MM.1S (cell line): ENCODE measurements at regions not wholly inside any gene's neighbourhood (a gene's known extent, or its start where the extent isn't known, plus 50 kb on each side); places are given as distances from the start of the nearest gene placed in this dataset.

ENCODE experiments used
- DNase-seq: peaks from one replicate; pipeline ENCODE4 v3.0.0-alpha.2; 2015
- H2AFZ ChIP-seq: fragments of 300-600 bp; sonication (generic); 2 replicates; pipeline ENCODE4 v1.6.0; 2016; ENCODE audit warnings: antibody characterized with exemption, low read length
- H3F3A ChIP-seq: fragments of 300-600 bp; sonication (generic); 2 replicates; pipeline ENCODE4 v1.6.1; 2016; ENCODE audit warnings: mild to moderate bottlenecking, antibody characterized with exemption, low read length, moderate library complexity, mixed read lengths; ENCODE audit not compliant: insufficient read depth
- H3K27ac ChIP-seq: fragments of 300-600 bp; sonication (generic); 2 replicates; pipeline ENCODE4 v1.5.1; 2016; ENCODE audit warnings: mild to moderate bottlenecking, low read length
- H3K27me3 ChIP-seq: fragments of 300-600 bp; sonication (generic); replicated peaks from 2 replicates; pipeline ENCODE4 v1.6.0; 2016; ENCODE audit warnings: low read length; ENCODE audit not compliant: insufficient read depth
- H3K36me3 ChIP-seq: fragments of 300-600 bp; sonication (generic); replicated peaks from 2 replicates; pipeline ENCODE4 v1.6.1; 2016; ENCODE audit warnings: mild to moderate bottlenecking, low read length, mixed read lengths; ENCODE audit not compliant: insufficient read depth
- H3K4me1 ChIP-seq: fragments of 300-600 bp; sonication (generic); 2 replicates; pipeline ENCODE4 v1.6.1; 2016; ENCODE audit warnings: low read length, mixed read lengths
- H3K4me2 ChIP-seq: fragments of 300-600 bp; sonication (generic); 2 replicates; pipeline ENCODE4 v1.6.0; 2016; ENCODE audit warnings: low read depth, low read length
- H3K4me3 ChIP-seq: fragments of 300-600 bp; sonication (generic); 2 replicates; pipeline ENCODE4 v1.5.1; 2016; ENCODE audit warnings: low read length, mixed read lengths
- H3K79me2 ChIP-seq: fragments of 300-600 bp; sonication (generic); 2 replicates; pipeline ENCODE4 v1.6.1; 2016; ENCODE audit warnings: mixed run types, low read length, mixed read lengths
- H3K9ac ChIP-seq: fragments of 300-600 bp; sonication (generic); 2 replicates; pipeline ENCODE4 v1.6.1; 2016; ENCODE audit warnings: low read length, mixed read lengths
- H3K9me2 ChIP-seq: fragments of 300-600 bp; sonication (generic); replicated peaks from 2 replicates; pipeline ENCODE4 v1.6.1; 2016; ENCODE audit warnings: mild to moderate bottlenecking, low read length, mixed read lengths; ENCODE audit not compliant: insufficient read depth
- H3K9me3 ChIP-seq: fragments of 300-600 bp; sonication (generic); replicated peaks from 2 replicates; pipeline ENCODE4 v1.6.1; 2016; ENCODE audit warnings: mild to moderate bottlenecking, low read length, mixed read lengths; ENCODE audit not compliant: insufficient read depth
- H4K20me1 ChIP-seq: fragments of 300-600 bp; sonication (generic); 2 replicates; pipeline ENCODE4 v1.6.1; 2016; ENCODE audit warnings: mild to moderate bottlenecking, low read length, moderate library complexity, mixed read lengths; ENCODE audit not compliant: insufficient read depth
- EZH2 ChIP-seq: fragments of 300-600 bp; sonication (generic); optimal IDR thresholded peaks from 2 replicates; pipeline ENCODE3; 2017; ENCODE audit warnings: low read depth, mild to moderate bottlenecking, antibody characterized with exemption, low read length, mixed read lengths
- EZH2phosphoT487 ChIP-seq: fragments of 300-600 bp; sonication (generic); IDR thresholded peaks from 2 replicates; pipeline ENCODE4 v1.6.1; 2018; ENCODE audit warnings: antibody characterized with exemption, low read length
- TF ChIP-seq, protein P1 (sequence below): fragments of 300-600 bp; sonication (generic); IDR thresholded peaks from 2 replicates; pipeline ENCODE4 v1.5.1; 2016; ENCODE audit warnings: antibody characterized with exemption, low read length, mixed read lengths

DNA sequence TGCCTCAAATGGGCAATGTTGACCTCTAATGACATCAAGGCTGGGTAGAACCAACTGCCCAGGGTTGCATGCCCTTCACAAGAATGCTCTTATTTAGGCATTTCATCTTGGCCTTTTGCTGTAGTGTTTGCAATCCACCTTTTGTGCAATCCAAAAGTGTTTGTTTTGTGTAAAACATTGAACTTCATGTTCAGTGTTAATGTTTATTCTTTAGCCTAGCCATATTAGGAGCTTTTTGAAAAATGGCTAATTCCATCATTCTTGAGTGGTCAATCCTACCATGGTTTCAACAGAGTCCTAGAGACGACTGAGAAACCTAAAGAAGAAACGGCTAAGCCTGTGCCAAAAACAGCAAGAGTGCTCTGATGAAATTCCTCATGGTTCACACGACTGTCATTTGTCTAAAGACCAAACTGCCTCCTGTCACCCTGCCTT, 279.6 kb upstream of the PRDM1 start:
- Histone ChIP-seq H3K4me1 (peaks cover 21% of the 10 kb centered on the region), H3K4me2 (no peak overlapping the region), H3K27me3 (no peaks in the 10 kb centered on the region), H4K20me1 (no peaks in the 10 kb centered on the region), H3K9me3 (no peaks in the 10 kb centered on the region), H3K9ac (no peak overlapping the region), H3K79me2 (no peaks in the 10 kb centered on the region), H3K9me2 (no peaks in the 10 kb centered on the region), H3K4me3 (no peak overlapping the region), H2AFZ (no peak overlapping the region), H3F3A (0 out of 2 replicates have a peak, but pooled peaks cover 10% of the 10 kb centered on the region), H3K27ac (no peak overlapping the region), H3K36me3 (no peaks in the 10 kb centered on the region)
- DNase-seq, result no peak
- TF ChIP-seq EZH2phosphoT487 (no peak), EZH2 (no peak)
- TF ChIP-seq, protein P1, sequence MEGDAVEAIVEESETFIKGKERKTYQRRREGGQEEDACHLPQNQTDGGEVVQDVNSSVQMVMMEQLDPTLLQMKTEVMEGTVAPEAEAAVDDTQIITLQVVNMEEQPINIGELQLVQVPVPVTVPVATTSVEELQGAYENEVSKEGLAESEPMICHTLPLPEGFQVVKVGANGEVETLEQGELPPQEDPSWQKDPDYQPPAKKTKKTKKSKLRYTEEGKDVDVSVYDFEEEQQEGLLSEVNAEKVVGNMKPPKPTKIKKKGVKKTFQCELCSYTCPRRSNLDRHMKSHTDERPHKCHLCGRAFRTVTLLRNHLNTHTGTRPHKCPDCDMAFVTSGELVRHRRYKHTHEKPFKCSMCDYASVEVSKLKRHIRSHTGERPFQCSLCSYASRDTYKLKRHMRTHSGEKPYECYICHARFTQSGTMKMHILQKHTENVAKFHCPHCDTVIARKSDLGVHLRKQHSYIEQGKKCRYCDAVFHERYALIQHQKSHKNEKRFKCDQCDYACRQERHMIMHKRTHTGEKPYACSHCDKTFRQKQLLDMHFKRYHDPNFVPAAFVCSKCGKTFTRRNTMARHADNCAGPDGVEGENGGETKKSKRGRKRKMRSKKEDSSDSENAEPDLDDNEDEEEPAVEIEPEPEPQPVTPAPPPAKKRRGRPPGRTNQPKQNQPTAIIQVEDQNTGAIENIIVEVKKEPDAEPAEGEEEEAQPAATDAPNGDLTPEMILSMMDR, result no peak

DNA sequence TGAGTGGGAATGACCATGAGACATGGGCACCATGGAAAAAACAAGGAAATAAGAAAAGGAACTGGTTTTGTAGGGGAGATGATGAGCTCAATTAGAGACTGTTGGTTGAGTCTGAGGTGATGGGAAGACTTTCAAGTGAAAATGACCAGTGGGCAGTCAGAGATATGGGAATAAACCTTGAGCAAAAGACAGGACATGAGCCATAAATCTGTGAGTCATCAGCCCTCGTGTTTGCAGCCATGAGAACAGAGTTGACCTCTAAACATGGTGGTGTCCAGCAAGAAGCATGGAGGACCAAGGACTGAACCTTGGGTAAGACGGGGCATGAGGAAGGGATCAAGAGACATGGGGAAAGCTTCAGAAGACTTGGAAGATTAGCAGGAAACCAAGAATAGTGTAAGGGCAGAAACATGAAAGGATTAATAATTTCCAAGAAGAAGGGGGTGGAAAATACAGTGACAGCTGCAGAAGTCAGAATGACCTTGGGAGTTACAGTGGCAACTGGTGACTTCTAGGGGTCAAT, 280.6 kb upstream of the PRDM1 start:
- Histone ChIP-seq H3K9ac (no peak overlapping the region), H2AFZ (no peak overlapping the region)
- no peak for DNase-seq

DNA sequence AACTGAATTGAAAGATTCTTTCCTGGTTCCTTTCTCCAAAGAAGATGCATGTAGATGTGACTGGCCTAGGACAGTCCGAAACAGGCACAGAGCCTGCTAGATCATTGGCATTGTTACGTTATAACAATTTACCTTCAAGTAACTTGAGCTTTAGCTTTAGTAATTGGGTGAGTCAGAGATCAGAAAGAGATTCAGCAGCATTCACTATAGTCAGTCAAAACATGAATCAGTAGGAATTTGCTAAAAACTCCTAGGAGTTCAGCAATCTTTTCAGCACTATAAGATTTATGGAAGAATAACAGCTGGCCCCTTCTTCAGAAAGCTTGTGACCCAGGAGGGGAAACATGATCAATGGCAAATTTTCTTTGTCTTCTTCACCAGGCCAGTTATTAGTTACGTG, 281.7 kb upstream of the PRDM1 start:
- H3K4me3 ChIP-seq, result no peak overlapping the region
- H3K9me2 ChIP-seq, result no peaks in the 10 kb centered on the region
- H3K27me3 ChIP-seq, result no peaks in the 10 kb centered on the region
- no peak for DNase-seq
- H3K4me2 ChIP-seq, result no peak overlapping the region
- no peak overlapping the region for H2AFZ ChIP-seq
- H3K9me3 ChIP-seq, result no peaks in the 10 kb centered on the region
- H3F3A ChIP-seq, result no peaks in the 10 kb centered on the region
- peaks cover 4% of the 10 kb centered on the region for H3K4me1 ChIP-seq
- no peaks in the 10 kb centered on the region for H4K20me1 ChIP-seq
- H3K9ac ChIP-seq, result no peak overlapping the region
- no peaks in the 10 kb centered on the region for H3K36me3 ChIP-seq
- H3K27ac ChIP-seq, result no peak overlapping the region
- H3K79me2 ChIP-seq, result no peaks in the 10 kb centered on the region
- TF ChIP-seq, protein P1, result no peak
- TF ChIP-seq EZH2, result no peak

More for the DNA sequence above, 280.6 kb upstream of the PRDM1 start:
- H3K27me3 ChIP-seq, result no peaks in the 10 kb centered on the region
- 0 out of 2 replicates have a peak, but pooled peaks cover 8% of the 10 kb centered on the region for H3F3A ChIP-seq
- peaks cover 15% of the 10 kb centered on the region for H3K4me1 ChIP-seq
- H3K9me2 ChIP-seq, result no peaks in the 10 kb centered on the region
- H3K36me3 ChIP-seq, result no peaks in the 10 kb centered on the region
- H3K4me2 ChIP-seq, result no peak overlapping the region
- no peaks in the 10 kb centered on the region for H3K79me2 ChIP-seq
- no peaks in the 10 kb centered on the region for H4K20me1 ChIP-seq
- no peak overlapping the region for H3K4me3 ChIP-seq
- no peaks in the 10 kb centered on the region for H3K9me3 ChIP-seq
- no peak overlapping the region for H3K27ac ChIP-seq
- TF ChIP-seq EZH2phosphoT487, result no peak

DNA sequence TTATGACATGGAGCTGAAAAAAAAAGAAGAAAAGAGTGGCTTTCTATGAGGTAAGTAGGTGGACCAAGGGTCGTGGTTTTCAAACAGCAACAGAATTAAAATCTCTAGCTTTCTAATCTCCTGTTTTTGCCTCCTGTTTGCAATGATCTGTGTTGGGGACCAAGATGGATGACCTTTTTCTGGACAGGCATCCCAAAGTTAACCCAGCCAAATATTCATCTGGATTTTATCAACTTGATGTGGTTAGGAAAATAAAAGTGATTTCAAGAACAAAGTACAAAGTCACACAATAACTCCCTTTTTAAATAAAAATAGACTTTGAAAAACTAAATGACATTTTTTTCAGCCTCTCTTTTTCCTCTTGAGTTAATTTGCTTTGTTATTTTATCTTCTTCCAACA, 282.1 kb upstream of the PRDM1 start:
- no peak overlapping the region for H3K9ac ChIP-seq
- H3K4me1 ChIP-seq, result no peaks in the 10 kb centered on the region
- DNase-seq, result no peak
- no peaks in the 10 kb centered on the region for H3K79me2 ChIP-seq
- H3K4me2 ChIP-seq, result no peak overlapping the region
- TF ChIP-seq EZH2, result no peak
- TF ChIP-seq EZH2phosphoT487, result no peak
- TF ChIP-seq, protein P1, result no peak
- no peaks in the 10 kb centered on the region for H3K9me3 ChIP-seq
- no peak overlapping the region for H3K27ac ChIP-seq
- H3K36me3 ChIP-seq, result no peaks in the 10 kb centered on the region
- no peaks in the 10 kb centered on the region for H3K9me2 ChIP-seq
- no peaks in the 10 kb centered on the region for H3F3A ChIP-seq
- no peaks in the 10 kb centered on the region for H4K20me1 ChIP-seq
- H3K27me3 ChIP-seq, result no peaks in the 10 kb centered on the region
- no peak overlapping the region for H2AFZ ChIP-seq
- H3K4me3 ChIP-seq, result no peak overlapping the region
